ENCODE measurements at regions not wholly inside any gene's neighbourhood (a gene's known extent, or its start where the extent isn't known, plus 50 kb on each side); places are given as distances from the start of the nearest gene placed in this dataset.
"Not testable (repeated sequence)": the region's sequence is repeated elsewhere in the genome, so short reads cannot be mapped to it uniquely, and the experiment has no call there.

- WGBS, 2 donors: 50 to 52% methylated on average over 3 of the region's 3 CpGs
Measured at GRCh38 chr14:40340708-40341107, 908.5 kb upstream of the FBXO33 start.

GRCh38 chr14:40336846-40337245 lies 904.6 kb upstream of the FBXO33 start:
- WGBS, 2 donors: 41 to 43% methylated on average over 2 of the region's 2 CpGs
- Histone ChIP-seq H3K27me3 (no peaks in the 10 kb centered on the region), H3K4me3 (no peak overlapping the region), H3K27ac (no peak overlapping the region), H3K36me3 (replicated peaks in 1 of 2; ENCODE audit: insufficient read depth in 1 of 2, low read depth in 2 of 2) (no peaks in the 10 kb centered on the region), H3K9me3 (no peaks in the 10 kb centered on the region), H3K4me1 (no peaks in the 10 kb centered on the region)
- ATAC-seq (no peak), DNase-seq (no peak)
- TF ChIP-seq CTCF (IDR thresholded peaks at IDR 0.05): no peak
- TF ChIP-seq POLR2A (IDR thresholded peaks at IDR 0.05): no peak
- intact Hi-C loops (cut with DNase I): no loop called here

More at GRCh38 chr14:40340708-40341107, 908.5 kb upstream of the FBXO33 start:
- H3K36me3 ChIP-seq (replicated peaks in 1 of 2; ENCODE audit: insufficient read depth in 1 of 2, low read depth in 2 of 2): no peaks in the 10 kb centered on the region
- no peaks in the 10 kb centered on the region for H3K9me3 ChIP-seq
- intact Hi-C loops (cut with DNase I): no loop called here
- no peak overlapping the region for H3K27ac ChIP-seq
- DNase-seq (no peak), ATAC-seq (no peak)
- no peak for TF ChIP-seq CTCF (IDR thresholded peaks at IDR 0.05)
- TF ChIP-seq POLR2A (IDR thresholded peaks at IDR 0.05): no peak
- no peak overlapping the region for H3K4me3 ChIP-seq
- H3K4me1 ChIP-seq: no peaks in the 10 kb centered on the region
- H3K27me3 ChIP-seq: no peaks in the 10 kb centered on the region

GRCh38 chr14:40326519-40326918 lies 894.3 kb upstream of the FBXO33 start:
- intact Hi-C loops (cut with DNase I); H3K27ac ChIP-seq; H3K36me3 ChIP-seq (replicated peaks in 1 of 2; ENCODE audit: insufficient read depth in 1 of 2, low read depth in 2 of 2); H3K27me3 ChIP-seq; DNase-seq; ATAC-seq; H3K9me3 ChIP-seq; H3K4me1 ChIP-seq; H3K4me3 ChIP-seq: not testable (repeated sequence)
- whole genome bisulfite sequencing, 2 donors: 79 to 81% methylated on average over 9 of the region's 9 CpGs

- H3K9me3 ChIP-seq: no peaks in the 10 kb centered on the region
- TF ChIP-seq CTCF (IDR thresholded peaks at IDR 0.05): no peak
- no peak for TF ChIP-seq POLR2A (IDR thresholded peaks at IDR 0.05)
- no peak overlapping the region for H3K4me3 ChIP-seq
- no peaks in the 10 kb centered on the region for H3K4me1 ChIP-seq
- no peak overlapping the region for H3K27ac ChIP-seq
- DNase-seq (no peak), ATAC-seq (no peak)
- H3K27me3 ChIP-seq: no peaks in the 10 kb centered on the region
- H3K36me3 ChIP-seq (replicated peaks in 1 of 2; ENCODE audit: insufficient read depth in 1 of 2, low read depth in 2 of 2): no peaks in the 10 kb centered on the region
- WGBS, 2 donors: 26 to 50% methylated on average over 2 of the region's 2 CpGs
- intact Hi-C loops (cut with DNase I): no loop called here
Measured at GRCh38 chr14:40318211-40318719, 886.0 kb upstream of the FBXO33 start.

- Histone ChIP-seq H3K4me1 (no peaks in the 10 kb centered on the region), H3K27ac (no peak overlapping the region), H3K4me3 (no peak overlapping the region), H3K9me3 (no peaks in the 10 kb centered on the region), H3K27me3 (no peaks in the 10 kb centered on the region), H3K36me3 (replicated peaks in 1 of 2; ENCODE audit: insufficient read depth in 1 of 2, low read depth in 2 of 2) (no peaks in the 10 kb centered on the region)
- WGBS, 2 donors: 77 to 88% methylated on average over 1 of the region's 1 CpG
- no peak for DNase-seq
- no peak for ATAC-seq
- no peak for TF ChIP-seq POLR2A (IDR thresholded peaks at IDR 0.05)
- no peak for TF ChIP-seq CTCF (IDR thresholded peaks at IDR 0.05)
- intact Hi-C loops (cut with DNase I): no loop called here
Measured at GRCh38 chr14:40317690-40318089, 885.5 kb upstream of the FBXO33 start.
